Smooth muscle cell (in vitro differentiated cells): ENCODE measurements at regions not wholly inside any gene's neighbourhood (a gene's known extent, or its start where the extent isn't known, plus 50 kb on each side); places are given as distances from the start of the nearest gene placed in this dataset.
A peak's percentile ranks its signal among the peaks of the same experiment; 100 is the strongest.

ENCODE experiments used
- DNase-seq: peaks from one replicate; lab custom pipeline; 2025; ENCODE audit not compliant: unreplicated experiment; lab: John Stamatoyannopoulos, UW
- H2AFZ ChIP-seq: fragments of 200-600 bp; sonication (generic); 2 replicates; pipeline ENCODE4 v1.6.0; 2016; ENCODE audit warnings: antibody characterized with exemption, low read depth, mild to moderate bottlenecking
- H3F3A ChIP-seq: fragments of 200-600 bp; sonication (generic); 2 replicates; pipeline ENCODE4 v1.6.0; 2017; ENCODE audit warnings: antibody characterized with exemption, low read depth
- H3K27ac ChIP-seq: fragments of 200-600 bp; sonication (generic); 2 replicates; pipeline ENCODE4 v1.5.1; 2016; ENCODE audit warnings: low read depth, mild to moderate bottlenecking
- H3K27me3 ChIP-seq: fragments of 200-600 bp; sonication (generic); 2 replicates; pipeline ENCODE4 v1.6.1; 2016; ENCODE audit warnings: low read depth, mild to moderate bottlenecking
- H3K36me3 ChIP-seq: fragments of 200-600 bp; sonication (generic); 2 replicates; pipeline ENCODE4 v1.5.1; 2016; ENCODE audit warnings: low read depth
- H3K4me1 ChIP-seq: fragments of 200-600 bp; sonication (generic); 2 replicates; pipeline ENCODE4 v1.5.1; 2016; ENCODE audit warnings: low read depth
- H3K4me2 ChIP-seq: fragments of 200-600 bp; sonication (generic); 2 replicates; pipeline ENCODE4 v1.6.0; 2016; ENCODE audit warnings: mild to moderate bottlenecking
- H3K4me3 ChIP-seq: fragments of 200-600 bp; sonication (generic); 2 replicates; pipeline ENCODE4 v1.5.1; 2016; ENCODE audit warnings: mild to moderate bottlenecking
- H3K79me2 ChIP-seq: fragments of 200-600 bp; sonication (generic); 2 replicates; pipeline ENCODE4 v1.6.0; 2016; ENCODE audit warnings: low read depth, mild to moderate bottlenecking
- H3K9ac ChIP-seq: fragments of 200-600 bp; sonication (generic); 2 replicates; pipeline ENCODE4 v1.6.0; 2016; ENCODE audit warnings: low read depth
- H3K9me3 ChIP-seq: fragments of 200-600 bp; sonication (generic); replicated peaks from 2 replicates; pipeline ENCODE4 v1.5.1; 2016; ENCODE audit warnings: low read depth
- H4K20me1 ChIP-seq: fragments of 200-600 bp; sonication (generic); 2 replicates; pipeline ENCODE4 v1.6.0; 2016; ENCODE audit warnings: low read depth
- WGBS: methylation state at CpG from one replicate; pipeline ENCODE4 v1.1.7; 2016; ENCODE audit warnings: low lambda C conversion rate; 5-methylcytosine and 5-hydroxymethylcytosine counted together
- TF ChIP-seq, protein P1 (sequence below): fragments of 200-600 bp; sonication (generic); IDR thresholded peaks from 2 replicates; pipeline ENCODE4 v1.5.1; 2017; ENCODE audit warnings: borderline replicate concordance, mild to moderate bottlenecking, antibody characterized with exemption; ENCODE audit not compliant: insufficient read depth, poor library complexity, severe bottlenecking

DNA sequence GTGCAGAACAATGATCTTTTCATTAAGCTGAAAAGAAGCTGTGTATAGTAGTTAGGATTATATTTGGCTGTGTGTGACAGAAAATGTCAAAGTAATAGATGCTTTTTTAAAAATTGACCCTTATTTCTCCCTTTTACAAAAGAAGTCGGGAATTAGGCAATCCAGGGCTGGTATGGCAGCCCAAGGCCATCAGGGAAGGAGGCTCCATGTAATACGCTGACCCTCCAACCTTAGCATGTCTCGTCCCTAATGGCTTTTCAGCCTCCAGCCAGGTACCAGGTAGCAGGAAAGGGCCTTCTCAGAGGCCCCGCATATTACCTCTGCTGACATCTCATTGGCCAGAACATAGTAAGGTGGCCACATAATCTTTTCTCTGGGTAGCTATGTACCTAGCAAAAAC, 79.7 kb downstream of the VCPKMT start:
- Histone ChIP-seq H3K36me3 (no peaks in the 10 kb centered on the region), H3K9ac (no peak overlapping the region), H3F3A (peaks cover 12% of the 10 kb centered on the region), H3K4me3 (no peak overlapping the region), H3K4me2 (no peak overlapping the region), H4K20me1 (no peaks in the 10 kb centered on the region), H3K27me3 (no peaks in the 10 kb centered on the region), H3K79me2 (no peaks in the 10 kb centered on the region), H3K9me3 (no peaks in the 10 kb centered on the region), H3K4me1 (no peaks in the 10 kb centered on the region), H3K27ac (no peak overlapping the region), H2AFZ (no peak overlapping the region)
- 90% methylated on average over 4 of the region's 4 CpGs for WGBS
- DNase-seq: no peak
- TF ChIP-seq, protein P1, sequence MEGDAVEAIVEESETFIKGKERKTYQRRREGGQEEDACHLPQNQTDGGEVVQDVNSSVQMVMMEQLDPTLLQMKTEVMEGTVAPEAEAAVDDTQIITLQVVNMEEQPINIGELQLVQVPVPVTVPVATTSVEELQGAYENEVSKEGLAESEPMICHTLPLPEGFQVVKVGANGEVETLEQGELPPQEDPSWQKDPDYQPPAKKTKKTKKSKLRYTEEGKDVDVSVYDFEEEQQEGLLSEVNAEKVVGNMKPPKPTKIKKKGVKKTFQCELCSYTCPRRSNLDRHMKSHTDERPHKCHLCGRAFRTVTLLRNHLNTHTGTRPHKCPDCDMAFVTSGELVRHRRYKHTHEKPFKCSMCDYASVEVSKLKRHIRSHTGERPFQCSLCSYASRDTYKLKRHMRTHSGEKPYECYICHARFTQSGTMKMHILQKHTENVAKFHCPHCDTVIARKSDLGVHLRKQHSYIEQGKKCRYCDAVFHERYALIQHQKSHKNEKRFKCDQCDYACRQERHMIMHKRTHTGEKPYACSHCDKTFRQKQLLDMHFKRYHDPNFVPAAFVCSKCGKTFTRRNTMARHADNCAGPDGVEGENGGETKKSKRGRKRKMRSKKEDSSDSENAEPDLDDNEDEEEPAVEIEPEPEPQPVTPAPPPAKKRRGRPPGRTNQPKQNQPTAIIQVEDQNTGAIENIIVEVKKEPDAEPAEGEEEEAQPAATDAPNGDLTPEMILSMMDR: no peak

DNA sequence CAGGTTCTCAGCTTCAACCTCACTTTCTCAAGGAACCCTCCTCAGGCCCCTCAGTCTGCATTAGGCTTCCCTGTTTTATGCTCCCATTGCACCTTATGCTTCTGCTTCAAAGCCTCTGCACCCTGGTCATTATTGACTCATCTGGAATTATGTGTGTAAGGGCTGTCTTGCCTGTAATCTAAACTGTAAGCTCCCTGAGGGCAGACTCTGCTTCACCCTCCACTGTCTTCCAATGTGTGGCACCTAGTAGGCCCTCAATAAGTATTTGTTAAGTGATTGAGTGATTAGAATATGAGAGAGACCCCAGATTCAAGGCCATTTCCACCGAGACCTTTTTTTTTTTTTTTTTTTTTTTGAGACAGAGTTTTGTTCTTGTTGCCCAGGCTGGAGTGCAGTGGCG, 79.1 kb downstream of the VCPKMT start:
- Histone ChIP-seq H3K4me3 (no peak overlapping the region), H3K9me3 (no peaks in the 10 kb centered on the region), H2AFZ (no peak overlapping the region), H3F3A (peaks cover 12% of the 10 kb centered on the region), H3K36me3 (no peaks in the 10 kb centered on the region), H3K27me3 (no peaks in the 10 kb centered on the region), H3K27ac (no peak overlapping the region), H3K79me2 (no peaks in the 10 kb centered on the region), H3K4me1 (no peaks in the 10 kb centered on the region), H3K4me2 (no peak overlapping the region), H4K20me1 (no peaks in the 10 kb centered on the region), H3K9ac (no peak overlapping the region)
- WGBS: 89% methylated on average over 2 of the region's 2 CpGs
- TF ChIP-seq, protein P1: no peak
- DNase-seq: no peak

DNA sequence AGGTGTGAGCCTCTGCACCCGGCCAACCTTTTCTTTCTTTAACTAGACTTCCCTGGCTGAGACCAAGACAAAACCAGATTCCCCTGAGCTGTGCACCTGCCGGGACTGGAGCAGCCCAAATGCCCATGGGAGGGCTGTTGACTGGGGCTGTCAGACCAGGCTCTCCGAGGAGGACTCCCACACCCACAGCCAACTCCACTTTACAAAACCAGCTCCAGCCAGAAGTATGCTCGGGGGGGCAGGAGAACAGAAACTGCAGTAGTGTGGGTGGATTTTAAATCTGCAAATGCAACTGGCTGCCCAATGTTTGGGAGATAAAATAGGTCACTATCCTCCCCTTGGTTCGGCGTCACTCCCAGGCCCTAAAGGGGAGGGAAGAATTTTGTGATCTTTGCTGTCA, 78.5 kb downstream of the VCPKMT start:
- no peak for DNase-seq
- H3K27ac ChIP-seq: peak overlapping the region; percentile 83
- H4K20me1 ChIP-seq: no peaks in the 10 kb centered on the region
- H3K4me1 ChIP-seq: no peaks in the 10 kb centered on the region
- WGBS: 50% methylated on average over 6 of the region's 6 CpGs
- H3K4me3 ChIP-seq: no peak overlapping the region
- no peaks in the 10 kb centered on the region for H3K27me3 ChIP-seq
- peaks cover 12% of the 10 kb centered on the region for H3F3A ChIP-seq
- H2AFZ ChIP-seq: no peak overlapping the region
- H3K9ac ChIP-seq: peak overlapping the region; percentile 44
- H3K36me3 ChIP-seq: no peaks in the 10 kb centered on the region
- no peaks in the 10 kb centered on the region for H3K9me3 ChIP-seq
- TF ChIP-seq, protein P1: no peak
- no peaks in the 10 kb centered on the region for H3K79me2 ChIP-seq
- peak overlapping the region; percentile 60 for H3K4me2 ChIP-seq

DNA sequence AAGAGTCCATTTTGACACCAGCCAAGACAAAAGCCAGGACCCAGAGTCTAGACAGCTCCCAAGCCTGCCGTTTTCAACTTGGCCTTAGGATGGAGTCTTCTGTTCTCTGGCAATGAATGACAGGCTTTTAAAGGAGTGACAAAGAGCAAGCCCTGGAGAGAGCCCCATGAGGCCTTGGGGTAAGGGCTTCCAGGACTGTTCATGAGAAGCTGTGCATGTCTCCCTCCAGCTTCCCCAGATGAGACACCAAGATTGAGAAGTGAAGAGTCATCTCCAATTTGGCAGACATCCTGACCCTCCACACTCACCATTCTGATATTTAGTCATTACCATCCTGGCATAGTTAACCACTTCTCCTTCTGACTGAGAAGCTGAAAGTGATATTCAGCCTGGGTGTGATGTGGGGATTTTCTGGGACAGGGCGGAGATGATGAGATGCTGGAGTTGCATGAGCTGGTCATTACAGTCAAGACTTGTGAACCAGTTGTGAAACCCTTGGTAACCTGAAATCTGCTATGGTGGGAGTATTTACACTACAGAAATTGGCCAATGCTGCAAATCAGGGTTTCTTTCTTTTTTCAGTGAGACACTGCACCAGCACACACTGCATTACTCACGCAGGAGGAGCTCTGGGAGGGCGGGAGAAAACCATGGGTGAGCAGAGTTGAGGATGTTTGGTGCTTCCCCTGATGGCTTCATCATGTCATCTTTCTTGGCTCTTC, 77.8 kb downstream of the VCPKMT start:
- H3K4me3 ChIP-seq: no peak overlapping the region
- DNase-seq: no peak
- peak overlapping the region; percentile 83 for H3K27ac ChIP-seq
- peaks cover 12% of the 10 kb centered on the region for H3F3A ChIP-seq
- no peaks in the 10 kb centered on the region for H3K27me3 ChIP-seq
- peak overlapping the region; percentile 44 for H3K9ac ChIP-seq
- peak overlapping the region; percentile 60 for H3K4me2 ChIP-seq
- TF ChIP-seq, protein P1: peak; percentile 5
- WGBS: 46% methylated on average over 4 of the region's 4 CpGs
- no peaks in the 10 kb centered on the region for H3K4me1 ChIP-seq
- no peaks in the 10 kb centered on the region for H3K9me3 ChIP-seq
- H2AFZ ChIP-seq: no peak overlapping the region
- no peaks in the 10 kb centered on the region for H4K20me1 ChIP-seq
- no peaks in the 10 kb centered on the region for H3K79me2 ChIP-seq
- H3K36me3 ChIP-seq: no peaks in the 10 kb centered on the region
